ENCODE measurements at regions not wholly inside any gene's neighbourhood (a gene's known extent, or its start where the extent isn't known, plus 50 kb on each side); places are given as distances from the start of the nearest gene placed in this dataset.

- TF ChIP-seq CTCF (IDR thresholded peaks at IDR 0.05; ENCODE audit: insufficient read depth, low read length) = no peak
- H3K4me3 ChIP-seq (ENCODE audit: low read depth, low read length) = no peak overlapping the region
- no peak for DNase-seq (ENCODE audit: low read depth)
Measured at GRCh38 chr10:2150288-2150687, 413.0 kb upstream of the ADARB2 start.

GRCh38 chr10:2145926-2146478 lies 408.7 kb upstream of the ADARB2 start:
- TF ChIP-seq CTCF (IDR thresholded peaks at IDR 0.05; ENCODE audit: insufficient read depth, low read length) = no peak
- no peak overlapping the region for H3K4me3 ChIP-seq (ENCODE audit: low read depth, low read length)
- no peak for DNase-seq (ENCODE audit: low read depth)

- H3K4me3 ChIP-seq (ENCODE audit: low read depth, low read length) = no peak overlapping the region
- TF ChIP-seq CTCF (IDR thresholded peaks at IDR 0.05; ENCODE audit: insufficient read depth, low read length) = no peak
- no peak for DNase-seq (ENCODE audit: low read depth)
Measured at GRCh38 chr10:2145491-2145890, 408.2 kb upstream of the ADARB2 start.

- TF ChIP-seq CTCF (IDR thresholded peaks at IDR 0.05; ENCODE audit: insufficient read depth, low read length) = no peak
- H3K4me3 ChIP-seq (ENCODE audit: low read depth, low read length) = no peak overlapping the region
- DNase-seq (ENCODE audit: low read depth) = no peak
Measured at GRCh38 chr10:2144584-2144983, 407.3 kb upstream of the ADARB2 start.

GRCh38 chr10:2143213-2143835 lies 406.0 kb upstream of the ADARB2 start:
- no peak for TF ChIP-seq CTCF (IDR thresholded peaks at IDR 0.05; ENCODE audit: insufficient read depth, low read length)
- no peak overlapping the region for H3K4me3 ChIP-seq (ENCODE audit: low read depth, low read length)
- no peak for DNase-seq (ENCODE audit: low read depth)

GRCh38 chr10:2139746-2140145 lies 402.4 kb upstream of the ADARB2 start:
- TF ChIP-seq CTCF (IDR thresholded peaks at IDR 0.05; ENCODE audit: insufficient read depth, low read length) = no peak
- no peak overlapping the region for H3K4me3 ChIP-seq (ENCODE audit: low read depth, low read length)
- DNase-seq (ENCODE audit: low read depth) = no peak
